Stimulated activated CD4-positive, alpha-beta T cell treated with anti-CD3 and anti-CD28 coated beads, Interleukin-12 subunit alpha, Interleukin-12 subunit beta, amount 100 ng/mL, for 48 hours (primary cell): ENCODE measurements at regions not wholly inside any gene's neighbourhood (a gene's known extent, or its start where the extent isn't known, plus 50 kb on each side); places are given as distances from the start of the nearest gene placed in this dataset.
"Not testable (repeated sequence)": the region's sequence is repeated elsewhere in the genome, so short reads cannot be mapped to it uniquely, and the experiment has no call there.

Experiments
- DNase-seq, 3 donors: peaks; one replicate each; pipeline ENCODE4 v3.0.0-alpha.2; 2020; ENCODE audit warnings: low read depth in 2 of 3, low spot score in 1 of 3

DNA sequence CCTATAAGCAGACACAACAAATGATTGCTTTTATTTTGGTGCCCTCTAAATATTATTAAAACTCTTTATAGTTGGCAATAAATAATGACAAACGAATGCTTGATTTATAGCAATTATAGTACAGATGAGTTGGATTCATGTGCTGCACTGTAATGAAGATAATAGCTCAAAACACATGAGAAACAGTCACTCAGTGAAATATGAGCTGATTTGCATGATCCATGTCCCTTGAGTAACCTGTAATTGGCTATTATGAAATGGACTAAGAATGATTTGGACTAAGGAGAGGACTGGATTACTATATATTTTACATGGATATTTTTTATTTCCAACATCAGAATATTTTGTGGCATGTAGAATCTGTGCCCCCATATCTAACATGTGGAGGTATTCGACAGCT is 365.6 kb upstream of the UBE2E3 start:
- no peak for DNase-seq

DNA sequence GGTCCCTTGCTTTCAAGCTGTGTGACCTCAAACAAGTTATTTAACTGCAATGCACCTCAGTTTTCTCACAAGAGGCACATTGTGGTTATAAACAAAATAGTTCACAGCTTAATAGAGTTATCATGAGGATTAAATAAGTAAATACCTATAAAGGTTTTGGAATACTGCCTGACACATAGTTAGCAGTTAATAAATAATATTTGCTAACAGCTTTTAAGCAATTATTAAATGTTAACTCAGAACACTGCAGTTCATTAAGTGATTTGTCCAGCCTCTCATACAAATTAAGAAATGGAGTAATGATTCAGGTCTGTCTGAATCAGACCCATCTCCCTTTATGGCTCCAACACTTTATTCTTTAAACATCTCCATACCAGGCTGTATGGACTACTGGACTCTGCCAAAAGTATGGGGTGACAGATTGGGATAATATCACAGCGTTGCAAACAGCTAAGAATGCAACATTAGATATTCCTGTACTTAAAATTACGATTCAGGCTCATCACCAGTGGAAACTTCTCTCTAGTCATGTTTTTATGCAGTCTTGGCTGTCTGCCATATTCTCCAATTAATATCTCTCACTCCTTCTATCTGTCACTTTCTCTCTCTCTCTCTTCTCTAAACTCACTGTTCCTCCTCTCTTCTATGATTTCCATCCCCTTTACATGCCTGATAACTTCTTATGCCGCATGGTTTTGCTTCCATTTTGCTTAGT is 370.6 kb upstream of the UBE2E3 start:
- no peak for DNase-seq

DNA sequence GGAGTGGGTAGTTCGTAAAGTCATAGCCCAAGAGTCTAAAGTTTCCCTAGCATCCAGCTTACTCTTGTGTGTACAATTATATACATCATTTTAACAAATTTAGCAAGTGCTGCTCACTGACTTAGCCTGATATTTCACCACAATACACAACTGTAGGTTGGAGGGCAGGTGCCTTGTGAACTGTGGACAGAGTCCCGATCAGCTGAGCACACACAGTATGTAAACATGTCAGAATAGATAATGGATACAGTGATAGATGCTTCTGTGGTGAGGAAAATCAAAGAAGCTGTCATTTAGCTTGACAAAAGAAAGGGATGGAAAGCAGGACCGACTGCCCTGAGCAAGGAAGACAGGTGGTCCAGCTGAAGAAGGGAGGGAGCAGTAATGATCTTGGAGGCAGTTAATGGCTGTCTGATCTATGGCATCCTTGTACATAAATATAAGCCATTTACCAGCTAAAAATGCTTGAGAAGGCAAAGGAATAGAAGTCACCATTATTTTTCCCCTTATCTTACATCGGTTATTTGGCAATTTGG is 372.8 kb upstream of the UBE2E3 start:
- no peak for DNase-seq

DNA sequence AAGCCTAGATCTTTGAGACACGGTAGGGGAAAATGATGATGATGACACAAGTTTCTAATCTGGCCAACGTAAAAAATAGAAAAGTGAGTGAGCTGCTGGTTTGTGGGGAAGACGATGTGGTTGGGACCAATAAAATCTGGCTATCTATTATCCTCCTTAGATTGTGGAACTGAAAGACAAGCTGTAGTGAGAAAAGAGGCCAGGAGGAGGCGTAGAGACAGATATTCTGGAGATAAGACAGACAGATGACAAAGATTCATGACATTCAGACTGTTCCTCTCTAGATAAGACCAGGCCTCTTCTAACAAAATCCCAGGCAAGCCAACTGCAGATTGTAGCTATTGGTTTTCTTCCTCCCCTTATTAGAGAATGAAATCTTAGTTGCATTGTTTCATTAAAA is 376.3 kb upstream of the UBE2E3 start:
- no peak for DNase-seq

DNA sequence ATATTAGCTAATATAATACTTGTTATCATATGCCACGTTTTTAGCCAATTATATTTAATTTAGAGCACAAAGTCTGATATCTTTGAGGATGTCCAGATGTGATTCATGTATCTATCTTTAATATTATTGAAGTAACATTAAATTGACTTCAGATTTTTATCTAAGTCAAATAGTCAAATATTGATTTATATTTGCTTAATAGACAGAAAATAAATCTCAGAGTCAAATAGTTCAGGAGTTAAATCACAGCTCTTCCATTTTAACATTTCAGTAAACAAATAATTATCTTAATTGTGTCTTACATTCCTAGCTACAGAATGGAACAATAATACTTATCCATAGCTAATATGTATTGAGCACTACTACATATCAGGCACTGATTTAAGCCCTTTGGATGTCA is 379.4 kb upstream of the UBE2E3 start:
- no peak for DNase-seq

DNA sequence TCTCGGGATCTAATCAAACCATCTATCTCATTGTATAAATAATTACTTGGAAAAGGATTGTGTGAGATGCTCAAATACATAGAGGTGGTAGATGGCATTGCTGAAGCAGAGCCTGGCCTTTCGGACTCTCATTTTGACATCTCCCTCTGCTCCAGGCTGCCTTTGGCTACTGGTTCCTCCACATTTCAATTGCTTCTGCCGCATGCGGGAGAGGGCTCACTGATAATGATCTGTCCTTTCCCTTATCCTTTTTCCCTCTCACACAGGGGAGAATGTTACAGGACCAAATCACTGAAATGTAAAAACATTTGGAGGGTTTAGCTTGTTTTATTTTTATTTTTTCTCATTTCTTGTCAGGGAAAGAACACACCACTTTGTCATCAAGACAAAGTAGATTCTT is 380.6 kb upstream of the UBE2E3 start:
- no peak for DNase-seq

DNA sequence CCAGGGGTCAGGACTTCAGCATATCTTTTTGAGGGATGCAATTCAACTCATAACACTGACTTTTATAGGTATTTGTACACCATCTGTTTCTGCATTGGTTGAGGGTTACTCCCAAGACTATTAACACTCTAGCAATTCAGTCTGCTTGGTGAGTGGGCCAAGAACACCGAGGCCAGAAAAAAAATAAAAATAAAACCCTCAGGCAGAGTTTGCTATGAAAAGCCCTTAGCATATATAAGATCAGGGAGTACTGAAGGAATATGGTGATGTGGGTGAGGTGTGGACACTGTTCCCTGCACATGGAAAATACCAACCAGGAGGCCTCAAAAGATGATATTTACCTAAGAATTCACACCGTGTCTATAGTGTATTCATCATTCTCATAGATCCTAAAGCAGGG is 383.2 kb upstream of the UBE2E3 start:
- DNase-seq = no peak

DNA sequence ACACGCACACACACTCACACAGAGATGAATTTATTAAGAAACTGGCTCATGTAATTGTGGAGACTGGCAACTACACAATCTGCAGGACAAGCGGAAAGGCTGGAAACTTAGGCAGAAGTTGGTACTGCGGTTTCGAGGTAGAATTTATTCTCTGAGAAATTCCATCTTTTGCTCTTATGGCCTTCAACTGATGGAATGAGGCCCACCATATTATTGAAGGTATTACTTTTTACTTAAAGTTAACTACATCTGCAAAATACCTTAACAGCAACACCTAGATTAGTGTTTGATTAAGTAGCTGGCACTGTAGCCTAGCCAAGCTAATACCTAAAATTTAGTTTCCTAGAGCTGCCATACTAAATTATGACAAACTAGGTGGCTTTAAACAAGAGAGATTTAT is 384.0 kb upstream of the UBE2E3 start:
- no peak for DNase-seq

DNA sequence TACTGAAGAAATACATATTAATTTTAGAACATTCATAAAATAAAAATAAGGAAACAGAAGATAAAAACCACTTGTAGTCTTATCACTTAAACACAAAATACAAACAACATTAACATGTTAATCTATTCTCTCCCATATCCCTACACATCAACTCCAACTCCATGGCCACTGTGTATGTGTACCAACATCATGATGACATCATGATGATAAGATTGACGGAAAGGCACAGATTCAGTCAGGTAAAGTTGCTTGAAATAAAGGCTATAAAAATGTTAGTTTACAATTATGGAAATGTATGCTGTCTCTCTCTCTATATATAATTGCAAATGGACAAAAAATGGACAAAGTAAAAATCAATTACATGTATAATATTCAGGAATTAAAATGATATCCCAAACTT is 388.5 kb upstream of the UBE2E3 start:
- DNase-seq = no peak

DNA sequence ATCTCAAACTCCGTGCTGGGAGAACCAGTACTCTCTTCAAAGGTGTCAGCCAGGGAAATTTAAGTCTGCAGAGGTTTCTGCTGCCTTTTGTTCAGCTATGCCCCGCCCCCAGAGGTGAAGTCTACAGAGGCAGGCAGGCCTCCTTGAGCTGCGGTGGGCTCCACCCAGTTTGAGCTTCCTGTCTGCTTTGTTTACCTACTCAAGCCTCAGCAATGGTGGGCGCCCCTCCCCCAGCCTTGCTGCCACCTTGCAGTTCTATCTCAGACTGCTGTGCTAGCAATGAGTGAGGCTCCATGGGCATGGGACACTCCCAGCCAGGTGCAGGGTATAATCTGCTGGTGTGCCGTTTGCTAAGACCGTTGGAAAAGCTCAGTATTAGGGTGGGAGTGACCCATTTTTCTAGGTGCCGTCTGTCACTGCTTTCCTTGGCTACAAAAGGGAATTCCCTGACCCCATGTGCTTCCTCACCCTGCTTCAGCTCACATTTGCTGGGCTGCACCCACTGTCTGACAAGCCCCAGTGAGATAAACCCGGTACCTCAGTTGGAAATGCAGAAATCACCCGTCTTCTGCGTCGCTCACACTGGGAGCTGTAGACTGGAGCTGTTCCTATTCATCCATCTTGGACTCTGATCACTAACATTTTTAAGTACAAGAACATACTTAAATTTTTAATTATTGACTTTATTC is 389.2 kb upstream of the UBE2E3 start:
- not testable (repeated sequence) for DNase-seq

DNA sequence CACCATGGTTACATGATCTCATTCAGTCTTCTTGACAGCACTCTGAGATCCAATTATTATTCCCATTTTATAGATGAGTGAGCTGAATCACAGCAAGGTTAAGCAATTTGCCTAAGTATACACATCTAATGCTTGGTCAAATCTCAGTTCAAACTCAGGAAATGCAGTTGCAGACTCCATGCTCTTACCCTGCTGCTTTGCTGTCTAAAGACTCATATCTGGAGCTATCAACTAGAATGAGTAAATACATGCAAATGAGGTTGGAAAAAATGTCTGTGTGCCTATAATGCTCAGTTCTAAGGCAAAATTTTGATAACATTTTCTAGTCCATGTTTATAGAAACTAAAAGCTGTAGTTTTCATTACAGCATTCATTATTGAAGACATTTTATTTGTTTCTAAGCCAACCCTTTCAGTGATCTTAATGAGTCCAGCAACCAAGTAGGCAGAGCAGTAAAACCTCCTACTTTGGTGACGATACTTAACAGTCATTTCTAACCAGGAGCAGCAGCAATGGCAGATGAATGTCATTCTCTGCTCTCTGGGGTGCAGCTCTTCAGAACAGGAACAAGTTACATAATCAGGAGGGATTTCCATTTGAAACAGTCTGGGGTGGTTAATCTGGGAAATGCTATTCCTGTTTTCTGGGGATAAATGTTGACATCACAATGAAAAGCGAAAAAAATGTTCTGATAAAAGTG is 396.8 kb upstream of the UBE2E3 start:
- DNase-seq = no peak

DNA sequence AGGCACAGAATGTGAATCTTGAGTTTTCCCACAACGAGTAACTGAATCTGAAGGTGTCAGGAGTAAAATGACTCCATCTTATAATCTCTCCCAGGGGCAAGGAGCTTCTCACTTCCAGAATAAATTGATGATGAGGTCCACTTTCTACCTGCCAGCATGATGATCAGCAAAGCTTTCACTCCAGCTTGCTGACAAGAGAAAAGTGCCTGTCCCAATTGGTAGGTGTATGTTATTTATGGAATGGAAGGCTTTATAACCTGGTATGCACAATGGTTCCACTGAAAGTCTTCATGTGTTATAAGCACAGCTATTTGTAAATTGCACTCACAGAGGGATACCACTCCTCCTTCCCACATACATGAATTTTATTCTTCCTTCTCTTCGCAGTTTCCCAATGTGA is 401.0 kb upstream of the UBE2E3 start:
- no peak for DNase-seq

DNA sequence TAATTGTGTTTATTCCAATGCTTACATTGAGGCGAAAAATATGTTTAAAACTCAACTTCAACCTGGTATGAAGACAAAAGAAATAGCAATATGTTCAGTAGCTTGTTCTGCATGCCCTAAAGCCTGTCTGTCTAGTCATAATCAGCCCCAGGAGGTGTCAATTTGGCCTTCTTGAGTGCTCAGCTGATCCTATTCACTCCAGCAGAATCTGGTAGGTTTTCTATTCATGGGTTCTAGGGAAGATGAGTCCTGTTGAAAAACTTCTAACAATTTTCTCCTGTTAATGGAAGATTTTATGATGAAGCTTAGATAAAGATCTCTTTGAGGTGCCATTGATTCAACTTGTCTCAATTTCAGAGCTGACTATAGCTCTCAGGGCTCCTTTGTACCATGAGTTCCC is 402.0 kb upstream of the UBE2E3 start:
- no peak for DNase-seq

DNA sequence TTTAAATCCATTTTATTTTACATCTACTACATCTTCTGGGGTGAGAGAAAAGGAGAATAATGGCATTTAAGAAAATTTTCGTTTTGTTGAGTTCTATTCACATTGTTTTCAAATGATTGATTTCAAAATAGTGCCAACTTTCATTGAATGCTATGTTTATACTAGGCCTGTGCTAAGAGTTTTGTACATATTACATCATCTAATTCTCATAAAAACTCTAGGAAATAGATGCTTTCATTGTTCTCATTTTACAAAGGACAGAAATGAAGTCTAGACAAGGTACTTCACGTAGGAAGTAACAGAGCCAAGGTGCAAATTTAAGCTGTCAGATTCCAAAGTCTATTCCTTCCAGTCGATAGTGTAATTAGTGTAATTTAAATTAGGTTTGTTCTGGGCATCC is 402.8 kb upstream of the UBE2E3 start:
- DNase-seq = no peak

DNA sequence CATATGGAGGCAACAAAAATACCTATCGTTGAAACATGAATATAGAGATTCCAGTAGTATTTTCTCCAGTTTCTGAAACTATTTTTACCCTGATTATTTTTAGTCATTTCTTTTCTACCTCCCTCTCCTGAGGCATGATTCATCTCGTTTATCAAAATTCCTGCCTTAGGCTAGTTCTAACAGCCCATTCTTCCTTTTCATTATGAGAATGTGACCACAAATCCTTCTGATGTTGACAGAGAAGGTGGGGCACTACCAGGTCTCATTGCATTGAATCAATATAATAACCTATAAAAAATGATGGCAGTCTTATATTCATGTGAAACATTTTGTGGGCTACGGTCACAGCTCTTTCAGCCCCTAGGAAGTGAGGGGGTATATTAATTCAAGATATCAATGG is 406.5 kb upstream of the UBE2E3 start:
- DNase-seq = no peak

DNA sequence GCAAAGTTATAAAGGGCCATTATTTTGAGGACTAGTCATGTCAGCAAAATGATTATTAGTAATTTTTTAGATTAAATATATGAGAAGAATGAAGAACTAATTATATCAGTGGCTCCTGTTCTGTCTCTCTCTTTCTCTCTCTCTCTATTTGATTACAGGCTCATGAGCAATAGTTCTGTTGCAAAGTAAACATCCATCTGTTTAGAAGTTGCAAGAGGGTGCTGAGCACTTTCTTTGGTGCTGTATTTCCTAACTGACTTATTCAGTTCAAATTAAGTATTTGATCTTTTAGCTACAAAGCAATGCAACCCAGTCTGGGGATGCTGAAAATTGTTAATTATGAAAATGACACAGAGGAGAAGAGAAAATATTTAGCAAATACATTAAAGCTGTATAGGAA is 408.1 kb upstream of the UBE2E3 start:
- no peak for DNase-seq

DNA sequence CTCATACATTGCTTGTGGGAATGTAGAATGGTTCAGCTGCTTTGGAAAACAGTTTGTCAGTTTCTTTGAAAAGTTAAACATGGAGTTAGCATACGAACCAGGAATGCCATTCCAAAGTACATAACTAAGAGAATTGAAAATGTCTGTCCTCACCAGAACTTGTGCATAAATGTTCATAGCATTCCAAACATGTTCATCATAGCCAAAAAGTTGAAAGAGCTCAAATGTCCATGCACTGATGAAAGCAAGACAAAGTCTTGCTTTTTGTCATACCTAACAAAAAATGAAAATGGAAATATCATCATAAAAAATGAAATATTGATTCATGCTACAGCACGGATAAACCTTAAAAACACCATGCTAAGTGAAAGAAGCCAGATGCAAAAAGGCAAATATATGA is 408.8 kb upstream of the UBE2E3 start:
- no peak for DNase-seq

DNA sequence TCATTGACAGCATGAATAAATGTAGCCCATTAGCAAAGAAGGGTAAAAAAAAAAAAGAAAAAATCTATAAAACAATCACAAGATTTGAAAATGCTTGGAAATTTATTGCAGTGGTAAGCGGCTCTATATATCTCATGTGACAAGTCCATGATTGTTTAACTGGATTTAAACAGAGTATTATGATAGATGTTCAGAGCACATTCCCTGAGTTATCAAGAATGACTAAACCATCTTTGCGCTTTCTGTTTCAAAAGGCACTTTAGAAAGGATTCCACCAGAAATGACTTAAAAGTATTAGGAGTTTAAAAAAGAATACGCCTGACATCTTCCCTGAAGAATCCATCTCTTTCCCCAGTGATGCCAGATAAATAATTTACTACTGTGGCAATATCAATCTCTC is 409.5 kb upstream of the UBE2E3 start:
- no peak for DNase-seq

DNA sequence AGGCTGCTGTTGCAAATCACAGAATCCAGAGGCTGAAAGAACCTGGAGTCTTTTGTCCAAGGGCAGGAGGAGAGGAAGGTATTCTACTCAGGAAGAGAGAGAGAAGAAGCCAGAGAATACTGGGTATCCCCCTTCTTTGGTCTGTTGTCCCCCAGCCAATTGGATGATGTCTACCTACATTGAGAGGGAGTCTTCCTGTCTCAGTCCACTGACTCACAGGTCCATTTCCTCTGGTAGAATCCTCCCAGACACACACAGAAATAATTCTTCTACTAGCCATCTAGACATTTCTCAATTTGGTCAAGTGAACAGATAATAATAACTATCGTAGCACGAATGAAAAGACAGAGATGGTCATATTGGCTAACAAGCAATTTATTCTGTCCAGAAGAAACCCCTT is 416.4 kb upstream of the UBE2E3 start:
- no peak for DNase-seq

DNA sequence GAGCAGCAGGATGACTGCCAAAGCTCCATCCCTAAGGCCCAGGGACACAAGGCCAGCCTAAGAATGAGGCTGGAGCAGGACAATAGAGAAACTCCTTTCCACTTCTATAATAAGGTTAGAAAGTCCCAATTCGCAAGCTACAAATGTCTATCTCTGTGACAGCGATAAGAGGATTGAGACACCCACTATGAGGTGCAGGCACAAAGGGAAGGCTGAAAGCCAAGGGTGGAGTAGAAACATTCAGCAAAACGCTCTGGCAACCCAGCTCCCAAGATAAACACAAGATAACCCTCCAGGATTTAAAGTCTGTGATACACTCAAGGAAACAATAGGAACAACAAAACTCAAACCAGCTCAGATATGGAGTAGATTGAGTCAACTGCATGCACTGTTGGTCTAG is 418.0 kb upstream of the UBE2E3 start:
- no peak for DNase-seq

DNA sequence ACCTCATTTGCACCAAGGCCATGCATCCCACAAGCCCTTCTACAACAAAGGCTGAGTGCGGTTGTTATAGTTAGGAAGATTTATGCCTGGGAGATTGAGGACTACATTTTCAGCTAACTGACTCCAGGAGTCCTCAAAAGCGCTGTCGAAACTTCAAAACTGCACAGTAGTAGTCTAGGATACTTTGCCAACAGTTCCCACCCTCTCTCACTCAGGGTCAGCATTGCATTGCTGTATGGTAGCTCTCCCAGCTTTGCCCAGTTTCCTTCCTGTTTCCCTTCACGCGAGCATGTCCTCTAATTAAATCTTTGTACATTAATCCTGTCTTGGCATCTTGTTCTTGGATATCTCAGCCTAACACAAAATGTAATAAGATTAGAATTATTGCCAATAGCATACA is 420.6 kb upstream of the UBE2E3 start:
- no peak for DNase-seq

DNA sequence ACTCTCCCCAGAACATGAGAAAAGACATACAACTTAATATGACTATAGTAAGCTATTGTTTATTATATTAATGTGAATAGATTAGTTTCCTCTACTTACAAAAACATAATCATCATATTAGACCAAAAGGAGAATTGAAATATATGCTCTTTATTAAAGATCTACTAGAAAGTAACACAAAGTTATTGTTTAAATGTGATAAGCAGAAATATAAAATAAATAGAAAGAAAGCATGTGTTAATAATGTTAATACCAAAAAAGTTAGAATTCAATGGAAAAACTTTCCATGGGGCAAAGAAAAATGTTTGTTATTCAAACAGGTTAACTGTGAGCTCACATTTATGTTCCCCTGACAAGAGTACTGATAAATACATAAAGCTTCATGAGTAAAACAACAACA is 421.4 kb upstream of the UBE2E3 start:
- no peak for DNase-seq
